ENCODE measurements at regions not wholly inside any gene's neighbourhood (a gene's known extent, or its start where the extent isn't known, plus 50 kb on each side); places are given as distances from the start of the nearest gene placed in this dataset.

GRCh38 chr14:85390236-85390635 is 139.7 kb upstream of the FLRT2 start:
- TF ChIP-seq CTCF (IDR thresholded peaks at IDR 0.05) (no peak), POLR2A (IDR thresholded peaks at IDR 0.05) (no peak)
